ENCODE measurements at regions not wholly inside any gene's neighbourhood (a gene's known extent, or its start where the extent isn't known, plus 50 kb on each side); places are given as distances from the start of the nearest gene placed in this dataset.

DNA sequence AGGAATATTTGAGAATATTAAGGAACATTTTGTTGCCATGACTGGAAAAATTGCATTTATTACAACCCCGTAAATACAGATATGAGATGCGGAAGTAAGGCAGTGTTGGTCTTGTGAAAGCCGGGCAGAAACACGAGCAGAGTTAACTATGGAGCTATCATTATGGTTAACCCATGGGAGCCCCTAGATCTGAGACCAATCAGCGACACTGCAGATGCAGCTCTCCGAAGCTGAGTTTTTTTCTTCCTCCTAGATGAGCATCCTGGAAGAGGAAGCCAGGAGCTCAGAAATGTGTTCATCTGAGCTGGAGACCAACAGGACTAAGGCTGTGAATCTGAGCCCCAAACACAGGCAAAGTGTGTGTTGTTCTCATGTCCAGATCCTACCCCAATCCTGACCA, 123.0 kb upstream of the KL start:
- H3K27me3 Mint-ChIP-seq: no peaks in the 10 kb centered on the region
- no peak for ATAC-seq (ENCODE audit: poor library complexity)
- peaks cover 0 to 2% of the 10 kb centered on the region in 2 experiments for H3K9me3 ChIP-seq (ENCODE audit: control insufficient read depth in 1 of 2, insufficient read depth in 1 of 2, low read length in 2 of 2)
- H3K4me1 ChIP-seq (ENCODE audit: insufficient read depth, low read length): no peaks in the 10 kb centered on the region
- ChIA-PET CTCF (no interaction called here), POLR2A (no interaction called here)
- no peak overlapping the region for H3K4me3 ChIP-seq (ENCODE audit: low read length)
- H3K9me3 Mint-ChIP-seq: no peaks in the 10 kb centered on the region
- H3K27me3 ChIP-seq (ENCODE audit: control insufficient read depth in 1 of 2, insufficient read depth in 2 of 2, low read length in 2 of 2): no peaks in the 10 kb centered on the region
- no peaks in the 10 kb centered on the region for H3K4me1 Mint-ChIP-seq (ENCODE audit: low read depth)
- no peaks in the 10 kb centered on the region for H3K36me3 Mint-ChIP-seq (ENCODE audit: low read depth)
- H3K27ac Mint-ChIP-seq: no peak overlapping the region
- no peak overlapping the region for H3K27ac ChIP-seq (ENCODE audit: low read depth in 1 of 2, low read length in 2 of 2)
- no peaks in the 10 kb centered on the region for H3K36me3 ChIP-seq (ENCODE audit: insufficient read depth, low read length)
- H3K4me3 Mint-ChIP-seq: no peak overlapping the region
- TF ChIP-seq, protein P1, sequence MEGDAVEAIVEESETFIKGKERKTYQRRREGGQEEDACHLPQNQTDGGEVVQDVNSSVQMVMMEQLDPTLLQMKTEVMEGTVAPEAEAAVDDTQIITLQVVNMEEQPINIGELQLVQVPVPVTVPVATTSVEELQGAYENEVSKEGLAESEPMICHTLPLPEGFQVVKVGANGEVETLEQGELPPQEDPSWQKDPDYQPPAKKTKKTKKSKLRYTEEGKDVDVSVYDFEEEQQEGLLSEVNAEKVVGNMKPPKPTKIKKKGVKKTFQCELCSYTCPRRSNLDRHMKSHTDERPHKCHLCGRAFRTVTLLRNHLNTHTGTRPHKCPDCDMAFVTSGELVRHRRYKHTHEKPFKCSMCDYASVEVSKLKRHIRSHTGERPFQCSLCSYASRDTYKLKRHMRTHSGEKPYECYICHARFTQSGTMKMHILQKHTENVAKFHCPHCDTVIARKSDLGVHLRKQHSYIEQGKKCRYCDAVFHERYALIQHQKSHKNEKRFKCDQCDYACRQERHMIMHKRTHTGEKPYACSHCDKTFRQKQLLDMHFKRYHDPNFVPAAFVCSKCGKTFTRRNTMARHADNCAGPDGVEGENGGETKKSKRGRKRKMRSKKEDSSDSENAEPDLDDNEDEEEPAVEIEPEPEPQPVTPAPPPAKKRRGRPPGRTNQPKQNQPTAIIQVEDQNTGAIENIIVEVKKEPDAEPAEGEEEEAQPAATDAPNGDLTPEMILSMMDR (IDR thresholded peaks at IDR 0.05): no peak
- intact Hi-C loops (cut with DNase I, micrococcal nuclease): no loop called here
- no peak for DNase-seq

DNA sequence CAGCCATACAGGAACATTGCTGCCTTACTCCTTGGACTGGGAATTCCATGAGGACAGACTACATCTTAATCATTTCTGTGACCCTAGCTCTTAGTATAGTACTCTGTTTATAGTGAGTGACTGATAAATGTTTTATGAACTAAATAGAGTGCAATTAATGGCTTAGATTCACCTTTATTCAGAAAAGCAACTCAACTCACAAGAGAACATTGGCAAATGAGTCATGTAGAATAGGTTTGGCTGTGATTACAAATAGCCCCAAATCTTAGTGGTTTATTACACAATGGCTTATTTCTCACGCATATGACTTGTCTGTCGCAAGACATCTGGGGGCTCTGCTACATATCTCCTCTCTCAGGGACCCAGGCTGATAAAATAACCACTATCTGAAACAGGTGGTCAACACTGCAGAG, 121.6 kb upstream of the KL start:
- Mint-ChIP-seq H3K9me3 (no peaks in the 10 kb centered on the region), H3K4me1 (ENCODE audit: low read depth) (no peaks in the 10 kb centered on the region), H3K36me3 (ENCODE audit: low read depth) (no peaks in the 10 kb centered on the region), H3K27ac (no peak overlapping the region), H3K27me3 (no peaks in the 10 kb centered on the region), H3K4me3 (no peak overlapping the region)
- ATAC-seq (ENCODE audit: poor library complexity): no peak
- ChIA-PET CTCF (no interaction called here), POLR2A (no interaction called here)
- Histone ChIP-seq H3K4me1 (ENCODE audit: insufficient read depth, low read length) (no peaks in the 10 kb centered on the region), H3K27me3 (ENCODE audit: control insufficient read depth in 1 of 2, insufficient read depth in 2 of 2, low read length in 2 of 2) (no peaks in the 10 kb centered on the region), H3K9me3 (ENCODE audit: control insufficient read depth in 1 of 2, insufficient read depth in 1 of 2, low read length in 2 of 2) (peaks cover 0 to 2% of the 10 kb centered on the region in 2 experiments), H3K36me3 (ENCODE audit: insufficient read depth, low read length) (no peaks in the 10 kb centered on the region), H3K4me3 (ENCODE audit: low read length) (no peak overlapping the region), H3K27ac (ENCODE audit: low read depth in 1 of 2, low read length in 2 of 2) (no peak overlapping the region)
- intact Hi-C loops (cut with DNase I, micrococcal nuclease): no loop called here
- TF ChIP-seq, protein P1 (IDR thresholded peaks at IDR 0.05): no peak
- DNase-seq: no peak

DNA sequence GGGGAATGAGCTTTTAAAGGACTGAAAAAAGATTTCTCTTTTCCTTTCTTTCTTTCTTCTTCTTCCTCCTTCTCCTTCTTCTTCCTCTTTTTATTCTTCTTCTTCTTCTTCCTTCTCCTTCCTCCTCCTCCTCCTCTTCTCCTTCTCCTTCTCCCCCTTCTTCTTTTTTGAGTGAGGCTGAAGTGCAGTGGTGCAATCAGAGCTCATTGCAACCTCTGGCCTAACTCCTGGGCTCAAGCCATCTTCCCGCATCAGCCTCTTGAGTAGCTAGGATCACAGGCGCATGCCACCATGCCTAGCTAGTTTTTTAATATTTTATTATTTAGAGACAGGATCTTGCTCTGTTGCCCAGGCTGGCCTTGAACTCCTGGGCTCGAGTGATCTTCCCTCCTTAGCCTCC, 120.9 kb upstream of the KL start:
- TF ChIP-seq, protein P1 (IDR thresholded peaks at IDR 0.05): no peak
- Histone ChIP-seq H3K9me3 (ENCODE audit: control insufficient read depth in 1 of 2, insufficient read depth in 1 of 2, low read length in 2 of 2) (peaks cover 0 to 2% of the 10 kb centered on the region in 2 experiments), H3K36me3 (ENCODE audit: insufficient read depth, low read length) (no peaks in the 10 kb centered on the region), H3K27me3 (ENCODE audit: control insufficient read depth in 1 of 2, insufficient read depth in 2 of 2, low read length in 2 of 2) (no peaks in the 10 kb centered on the region), H3K4me1 (ENCODE audit: insufficient read depth, low read length) (no peaks in the 10 kb centered on the region), H3K27ac (ENCODE audit: low read depth in 1 of 2, low read length in 2 of 2) (no peak overlapping the region), H3K4me3 (ENCODE audit: low read length) (no peak overlapping the region)
- no peaks in the 10 kb centered on the region for H3K36me3 Mint-ChIP-seq (ENCODE audit: low read depth)
- intact Hi-C loops (cut with DNase I, micrococcal nuclease): no loop called here
- POLR2A ChIA-PET: no interaction called here
- DNase-seq (no peak), ATAC-seq (ENCODE audit: poor library complexity) (no peak)
- no peak overlapping the region for H3K4me3 Mint-ChIP-seq
- H3K4me1 Mint-ChIP-seq (ENCODE audit: low read depth): no peaks in the 10 kb centered on the region
- H3K9me3 Mint-ChIP-seq: no peaks in the 10 kb centered on the region
- CTCF ChIA-PET: no interaction called here
- no peaks in the 10 kb centered on the region for H3K27me3 Mint-ChIP-seq
- no peak overlapping the region for H3K27ac Mint-ChIP-seq

Data from CD4-positive, alpha-beta T cell (primary cell).